Uterus (tissue), 3 donors: ENCODE measurements at regions not wholly inside any gene's neighbourhood (a gene's known extent, or its start where the extent isn't known, plus 50 kb on each side); places are given as distances from the start of the nearest gene placed in this dataset.

Source experiments
- DNase-seq, 2 donors: peaks; one replicate each; pipeline ENCODE4 v3.0.0-alpha.2; 2019 to 2020
- H3K27ac ChIP-seq, 2 donors: fragments of 200-600 bp; sonication (generic); 1 replicate in 1 of 2; 2 replicates in 1 of 2; pipeline ENCODE4 v1.5.1; 2016 to 2018
- H3K27me3 ChIP-seq, 2 donors: fragments of 200-600 bp; sonication (generic); one replicate each; pipeline ENCODE4 v1.5.1; 2018 to 2019; ENCODE audit warnings: control low read depth in 1 of 2
- H3K36me3 ChIP-seq, 2 donors: fragments of 200-600 bp; sonication (generic); one replicate each; pipeline ENCODE4 v1.5.1; 2019; ENCODE audit warnings: control low read depth in 1 of 2
- H3K4me1 ChIP-seq, 2 donors: fragments of 200-600 bp; sonication (generic); one replicate each; pipeline ENCODE4 v1.5.1; 2018 to 2019; ENCODE audit warnings: control low read depth in 1 of 2
- H3K4me3 ChIP-seq, 2 donors: fragments of 200-600 bp; sonication (generic); 1 replicate in 1 of 2; 2 replicates in 1 of 2; pipeline ENCODE4 v1.5.1; 2018 to 2019; ENCODE audit warnings: mild to moderate bottlenecking in 1 of 2
- H3K9me3 ChIP-seq, 2 donors: fragments of 200-600 bp; sonication (generic); one replicate each; pipeline ENCODE4 v1.5.1; 2019; ENCODE audit warnings: control low read depth in 1 of 2
- POLR2A ChIP-seq, 2 donors: fragments of 450-650 bp; IDR thresholded peaks; one replicate each; pipeline ENCODE4 v1.6.1; 2016; ENCODE audit warnings: antibody characterized with exemption in 2 of 2, mild to moderate bottlenecking in 1 of 2, moderate library complexity in 1 of 2
- intact Hi-C: fragments of 100-400 bp; cut with DNase I; formaldehyde crosslinking; loops from one replicate; pipeline ENCODE4 v1.15.1; 2023; ENCODE audit warnings: low total_unique reads
- TF ChIP-seq, protein P1 (sequence below), 4 experiments: fragments of 200-600 bp in 2 of 4; fragments of 450-650 bp in 2 of 4; sonication (generic) in 2 of 4; IDR thresholded peaks; one replicate each; pipeline ENCODE4 v1.5.1; 2016 to 2019; ENCODE audit warnings: antibody characterized with exemption in 4 of 4, mild to moderate bottlenecking in 2 of 4, moderate library complexity in 1 of 4
- donor health status: DM: yes; HTN: yes; CAD: no.

- intact Hi-C loops = no loop called here
- H3K27me3 ChIP-seq = no peaks in the 10 kb centered on the region
- H3K4me1 ChIP-seq = no peaks in the 10 kb centered on the region
- H3K27ac ChIP-seq = no peak overlapping the region
- H3K9me3 ChIP-seq = no peaks in the 10 kb centered on the region
- TF ChIP-seq, protein P1, sequence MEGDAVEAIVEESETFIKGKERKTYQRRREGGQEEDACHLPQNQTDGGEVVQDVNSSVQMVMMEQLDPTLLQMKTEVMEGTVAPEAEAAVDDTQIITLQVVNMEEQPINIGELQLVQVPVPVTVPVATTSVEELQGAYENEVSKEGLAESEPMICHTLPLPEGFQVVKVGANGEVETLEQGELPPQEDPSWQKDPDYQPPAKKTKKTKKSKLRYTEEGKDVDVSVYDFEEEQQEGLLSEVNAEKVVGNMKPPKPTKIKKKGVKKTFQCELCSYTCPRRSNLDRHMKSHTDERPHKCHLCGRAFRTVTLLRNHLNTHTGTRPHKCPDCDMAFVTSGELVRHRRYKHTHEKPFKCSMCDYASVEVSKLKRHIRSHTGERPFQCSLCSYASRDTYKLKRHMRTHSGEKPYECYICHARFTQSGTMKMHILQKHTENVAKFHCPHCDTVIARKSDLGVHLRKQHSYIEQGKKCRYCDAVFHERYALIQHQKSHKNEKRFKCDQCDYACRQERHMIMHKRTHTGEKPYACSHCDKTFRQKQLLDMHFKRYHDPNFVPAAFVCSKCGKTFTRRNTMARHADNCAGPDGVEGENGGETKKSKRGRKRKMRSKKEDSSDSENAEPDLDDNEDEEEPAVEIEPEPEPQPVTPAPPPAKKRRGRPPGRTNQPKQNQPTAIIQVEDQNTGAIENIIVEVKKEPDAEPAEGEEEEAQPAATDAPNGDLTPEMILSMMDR (IDR thresholded peaks at IDR 0.05) = no peak
- no peak for TF ChIP-seq POLR2A (IDR thresholded peaks at IDR 0.05)
- no peak for DNase-seq
- no peaks in the 10 kb centered on the region for H3K36me3 ChIP-seq
- no peak overlapping the region for H3K4me3 ChIP-seq
These were observed 765.4 kb downstream of the BRD1 start for GRCh38 chr22:49062155-49062801.

GRCh38 chr22:49057910-49058309 lies 769.8 kb downstream of the BRD1 start:
- TF ChIP-seq POLR2A (IDR thresholded peaks at IDR 0.05) = no peak
- TF ChIP-seq, protein P1 (IDR thresholded peaks at IDR 0.05) = no peak
- no peak overlapping the region for H3K27ac ChIP-seq
- intact Hi-C loops = no loop called here
- no peaks in the 10 kb centered on the region for H3K27me3 ChIP-seq
- no peaks in the 10 kb centered on the region for H3K9me3 ChIP-seq
- no peak overlapping the region for H3K4me3 ChIP-seq
- no peaks in the 10 kb centered on the region for H3K4me1 ChIP-seq
- no peaks in the 10 kb centered on the region for H3K36me3 ChIP-seq
- no peak for DNase-seq

DNA sequence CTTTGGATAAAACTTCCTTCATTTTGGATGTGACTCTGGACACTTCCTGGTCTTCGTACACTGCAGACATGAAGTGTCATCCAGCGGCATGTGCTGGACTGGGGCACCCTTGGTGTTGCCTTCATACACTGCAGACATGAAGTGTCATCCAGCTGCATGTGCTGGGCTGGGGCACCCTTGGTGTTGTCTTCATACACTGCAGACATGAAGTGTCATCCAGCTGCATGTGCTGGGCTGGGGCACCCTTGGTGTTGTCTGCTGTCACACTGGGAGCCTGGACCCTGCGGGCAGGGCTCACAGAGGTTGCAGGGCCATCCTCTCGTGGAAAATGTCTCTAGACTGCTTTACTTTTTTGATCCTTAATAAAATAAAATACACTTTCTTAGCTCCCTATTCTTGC lies 771.4 kb downstream of the BRD1 start:
- Histone ChIP-seq H3K27ac (no peak overlapping the region), H3K4me1 (no peaks in the 10 kb centered on the region), H3K4me3 (no peak overlapping the region), H3K9me3 (no peaks in the 10 kb centered on the region), H3K36me3 (no peaks in the 10 kb centered on the region), H3K27me3 (no peaks in the 10 kb centered on the region)
- no peak for TF ChIP-seq POLR2A (IDR thresholded peaks at IDR 0.05)
- TF ChIP-seq, protein P1 (IDR thresholded peaks at IDR 0.05) = no peak
- DNase-seq = no peak
- intact Hi-C loops = no loop called here

GRCh38 chr22:49055406-49055805 lies 772.3 kb downstream of the BRD1 start:
- H3K9me3 ChIP-seq = no peaks in the 10 kb centered on the region
- no peak for DNase-seq

GRCh38 chr22:49053578-49053977 lies 774.1 kb downstream of the BRD1 start:
- DNase-seq = no peak
- intact Hi-C loops = no loop called here
- no peaks in the 10 kb centered on the region for H3K36me3 ChIP-seq
- no peaks in the 10 kb centered on the region for H3K27me3 ChIP-seq
- no peak overlapping the region for H3K4me3 ChIP-seq
- TF ChIP-seq, protein P1 (IDR thresholded peaks at IDR 0.05) = no peak
- TF ChIP-seq POLR2A (IDR thresholded peaks at IDR 0.05) = no peak
- H3K9me3 ChIP-seq = no peaks in the 10 kb centered on the region
- no peak overlapping the region for H3K27ac ChIP-seq
- no peaks in the 10 kb centered on the region for H3K4me1 ChIP-seq

More at GRCh38 chr22:49055406-49055805, 772.3 kb downstream of the BRD1 start:
- Histone ChIP-seq H3K4me1 (no peaks in the 10 kb centered on the region), H3K36me3 (no peaks in the 10 kb centered on the region), H3K27me3 (no peaks in the 10 kb centered on the region), H3K27ac (no peak overlapping the region), H3K4me3 (no peak overlapping the region)
- TF ChIP-seq, protein P1 (IDR thresholded peaks at IDR 0.05) = no peak
- TF ChIP-seq POLR2A (IDR thresholded peaks at IDR 0.05) = no peak
- intact Hi-C loops = no loop called here
